ENCODE measurements at regions not wholly inside any gene's neighbourhood (a gene's known extent, or its start where the extent isn't known, plus 50 kb on each side); places are given as distances from the start of the nearest gene placed in this dataset.

GRCh38 chr3:34957677-34958076 is 681.6 kb upstream of the ARPP21 start:
- no peaks in the 10 kb centered on the region for H3K27me3 Mint-ChIP-seq (ENCODE audit: insufficient read depth, low read depth, poor library complexity)
- no peaks in the 10 kb centered on the region for H3K27me3 ChIP-seq (ENCODE audit: insufficient read depth)
- H3K36me3 Mint-ChIP-seq (ENCODE audit: low read depth) = no peaks in the 10 kb centered on the region
- no peak overlapping the region for H3K4me3 Mint-ChIP-seq
- peaks cover 4% of the 10 kb centered on the region; the same call in 1 of the 2 replicates for H3K4me1 ChIP-seq (ENCODE audit: insufficient read depth)
- H3K79me2 ChIP-seq (replicated peaks; ENCODE audit: insufficient read depth) = no peaks in the 10 kb centered on the region
- H3K27ac ChIP-seq (ENCODE audit: low read depth) = no peak overlapping the region
- no peaks in the 10 kb centered on the region for H3K9me2 ChIP-seq (ENCODE audit: insufficient read depth)
- ATAC-seq (no peak), DNase-seq (ENCODE audit: low spot score) (no peak)
- H3K9me3 Mint-ChIP-seq = no peaks in the 10 kb centered on the region
- peaks cover 12% of the 10 kb centered on the region for H3K4me1 Mint-ChIP-seq
- H2AFZ ChIP-seq = no peak overlapping the region
- TF ChIP-seq CREB1 (CRISPR knock-in tag; IDR thresholded peaks at IDR 0.05; ENCODE audit: low read depth) (no peak), ZNF462 (CRISPR knock-in tag; IDR thresholded peaks at IDR 0.05) (no peak), ZNF114 (CRISPR knock-in tag; IDR thresholded peaks at IDR 0.05) (no peak), POLR2AphosphoS5 (IDR thresholded peaks at IDR 0.05; ENCODE audit: low read depth) (no peak), EZH2phosphoT487 (IDR thresholded peaks at IDR 0.05; ENCODE audit: unreplicated experiment) (no peak), JUNB (IDR thresholded peaks at IDR 0.05; ENCODE audit: unreplicated experiment) (no peak), CTCF (conservative IDR thresholded peaks at IDR 0.05; ENCODE audit: low read depth in 2 of 2) (no peak), NANOG (IDR thresholded peaks at IDR 0.05; ENCODE audit: borderline replicate concordance) (no peak), EZH2 (IDR thresholded peaks at IDR 0.05; ENCODE audit: low read depth, unreplicated experiment) (no peak), STAT1 (IDR thresholded peaks at IDR 0.05; ENCODE audit: unreplicated experiment) (no peak), ETS1 (IDR thresholded peaks at IDR 0.05) (no peak), ZNF331 (CRISPR knock-in tag; IDR thresholded peaks at IDR 0.05; ENCODE audit: low read depth) (no peak)
- TF ChIP-seq, protein P1, sequence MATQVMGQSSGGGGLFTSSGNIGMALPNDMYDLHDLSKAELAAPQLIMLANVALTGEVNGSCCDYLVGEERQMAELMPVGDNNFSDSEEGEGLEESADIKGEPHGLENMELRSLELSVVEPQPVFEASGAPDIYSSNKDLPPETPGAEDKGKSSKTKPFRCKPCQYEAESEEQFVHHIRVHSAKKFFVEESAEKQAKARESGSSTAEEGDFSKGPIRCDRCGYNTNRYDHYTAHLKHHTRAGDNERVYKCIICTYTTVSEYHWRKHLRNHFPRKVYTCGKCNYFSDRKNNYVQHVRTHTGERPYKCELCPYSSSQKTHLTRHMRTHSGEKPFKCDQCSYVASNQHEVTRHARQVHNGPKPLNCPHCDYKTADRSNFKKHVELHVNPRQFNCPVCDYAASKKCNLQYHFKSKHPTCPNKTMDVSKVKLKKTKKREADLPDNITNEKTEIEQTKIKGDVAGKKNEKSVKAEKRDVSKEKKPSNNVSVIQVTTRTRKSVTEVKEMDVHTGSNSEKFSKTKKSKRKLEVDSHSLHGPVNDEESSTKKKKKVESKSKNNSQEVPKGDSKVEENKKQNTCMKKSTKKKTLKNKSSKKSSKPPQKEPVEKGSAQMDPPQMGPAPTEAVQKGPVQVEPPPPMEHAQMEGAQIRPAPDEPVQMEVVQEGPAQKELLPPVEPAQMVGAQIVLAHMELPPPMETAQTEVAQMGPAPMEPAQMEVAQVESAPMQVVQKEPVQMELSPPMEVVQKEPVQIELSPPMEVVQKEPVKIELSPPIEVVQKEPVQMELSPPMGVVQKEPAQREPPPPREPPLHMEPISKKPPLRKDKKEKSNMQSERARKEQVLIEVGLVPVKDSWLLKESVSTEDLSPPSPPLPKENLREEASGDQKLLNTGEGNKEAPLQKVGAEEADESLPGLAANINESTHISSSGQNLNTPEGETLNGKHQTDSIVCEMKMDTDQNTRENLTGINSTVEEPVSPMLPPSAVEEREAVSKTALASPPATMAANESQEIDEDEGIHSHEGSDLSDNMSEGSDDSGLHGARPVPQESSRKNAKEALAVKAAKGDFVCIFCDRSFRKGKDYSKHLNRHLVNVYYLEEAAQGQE (IDR thresholded peaks at IDR 0.05; ENCODE audit: unreplicated experiment) = no peak
- no peak overlapping the region for H3K4me2 ChIP-seq
- no peaks in the 10 kb centered on the region for H3F3A ChIP-seq (replicated peaks; ENCODE audit: low read depth)
- no peaks in the 10 kb centered on the region for H3K36me3 ChIP-seq (ENCODE audit: insufficient read depth)
- no peaks in the 10 kb centered on the region for H4K20me1 ChIP-seq (replicated peaks; ENCODE audit: insufficient read depth)
- no peak overlapping the region for H3K4me3 ChIP-seq
- no peak overlapping the region; the same call in 1 of the 2 replicates for H3K27ac Mint-ChIP-seq

Data from GM23338 (cell line).